ENCODE measurements at regions not wholly inside any gene's neighbourhood (a gene's known extent, or its start where the extent isn't known, plus 50 kb on each side); places are given as distances from the start of the nearest gene placed in this dataset.

DNA sequence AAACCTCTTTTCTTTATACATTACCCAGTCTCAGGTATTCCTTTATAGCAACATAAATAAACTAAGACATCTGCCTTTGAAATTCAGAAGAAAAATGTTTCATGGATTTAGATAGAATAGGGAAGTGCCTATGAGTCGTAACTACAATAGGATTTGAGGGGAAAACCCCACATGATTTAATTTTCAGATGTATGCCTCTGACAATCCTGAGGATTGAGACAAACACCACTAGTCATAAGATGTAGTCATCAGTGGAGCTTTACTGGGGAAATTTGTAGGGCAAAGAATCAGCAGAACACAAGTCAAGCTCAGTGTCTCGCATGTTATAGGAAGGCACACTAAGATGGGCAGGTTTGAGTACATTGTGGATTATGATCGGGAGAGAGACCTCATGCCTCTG is 566.4 kb downstream of the BMP2 start (continued):
- TF ChIP-seq, protein P1, sequence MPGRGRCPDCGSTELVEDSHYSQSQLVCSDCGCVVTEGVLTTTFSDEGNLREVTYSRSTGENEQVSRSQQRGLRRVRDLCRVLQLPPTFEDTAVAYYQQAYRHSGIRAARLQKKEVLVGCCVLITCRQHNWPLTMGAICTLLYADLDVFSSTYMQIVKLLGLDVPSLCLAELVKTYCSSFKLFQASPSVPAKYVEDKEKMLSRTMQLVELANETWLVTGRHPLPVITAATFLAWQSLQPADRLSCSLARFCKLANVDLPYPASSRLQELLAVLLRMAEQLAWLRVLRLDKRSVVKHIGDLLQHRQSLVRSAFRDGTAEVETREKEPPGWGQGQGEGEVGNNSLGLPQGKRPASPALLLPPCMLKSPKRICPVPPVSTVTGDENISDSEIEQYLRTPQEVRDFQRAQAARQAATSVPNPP (CRISPR knock-in tag; IDR thresholded peaks at IDR 0.05), result no peak
- TF ChIP-seq TAF15 (IDR thresholded peaks at IDR 0.05; ENCODE audit: low read depth, low read length, poor library complexity, severe bottlenecking) (no peak), ZNF510 (CRISPR knock-in tag; IDR thresholded peaks at IDR 0.05; ENCODE audit: low read depth) (no peak)

DNA sequence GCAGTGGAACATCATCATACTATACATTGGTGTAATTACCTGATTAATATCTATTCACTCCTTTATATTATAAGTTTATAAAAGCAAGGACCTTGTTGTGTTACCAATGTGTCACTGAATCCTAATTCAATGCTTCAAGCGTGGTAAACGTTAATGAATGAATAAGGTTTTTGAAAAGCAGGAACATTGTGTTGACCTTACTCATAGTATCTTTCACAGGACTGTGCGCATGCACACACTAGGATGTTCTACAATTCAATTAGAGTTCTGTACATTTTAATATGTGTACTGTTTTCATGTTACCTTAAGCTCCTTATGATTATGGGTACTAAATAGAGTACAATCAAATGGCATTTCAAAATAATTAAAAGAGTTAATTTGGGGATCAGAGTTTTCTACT is 578.5 kb downstream of the BMP2 start:
- ATAC-seq, result no peak
- in situ Hi-C loops (cut with HindIII; ENCODE audit: extremely low pct_ligation_motif_present, low pct_unique_long_range_greater_than_20kb) (no loop called here), intact Hi-C loops (cut with micrococcal nuclease; ENCODE audit: unreplicated experiment) (no loop called here)
- Histone ChIP-seq H3K27ac (ENCODE audit: extremely low read length, insufficient read depth, low read length) (no peak overlapping the region), H2AFZ (ENCODE audit: low read length) (no peak overlapping the region), H3K36me3 (replicated peaks in 1 of 2; ENCODE audit: control insufficient read depth in 1 of 2, insufficient read depth in 2 of 2, low read length in 2 of 2) (no peaks in the 10 kb centered on the region), H3K9ac (ENCODE audit: insufficient read depth, low read depth, low read length) (no peak overlapping the region), H3K9me3 (ENCODE audit: low read length) (peaks cover 27% of the 10 kb centered on the region; the same call in 1 of the 2 replicates), H3K4me1 (ENCODE audit: insufficient read depth, low read length) (no peaks in the 10 kb centered on the region), H3K27me3 (ENCODE audit: control insufficient read depth in 1 of 2, insufficient read depth in 2 of 2, low read length in 2 of 2) (no peaks in the 10 kb centered on the region), H3K4me3 (replicated peaks in 1 of 3; ENCODE audit: insufficient read depth in 1 of 3, low read depth in 2 of 3, low read length in 3 of 3) (no peak overlapping the region), H4K20me1 (ENCODE audit: insufficient read depth, low read length) (no peaks in the 10 kb centered on the region), H3K79me2 (ENCODE audit: insufficient read depth, low read length) (no peaks in the 10 kb centered on the region), H3K4me2 (ENCODE audit: low read depth, low read length) (no peak overlapping the region)
- no peak for FAIRE-seq
- DNase-seq (ENCODE audit: low spot score), result no peak
- BruUV-seq (replicated peaks), result no TSS peak
- 54% methylated on average over 3 of the region's 3 CpGs for WGBS (ENCODE audit: low lambda C conversion rate)
- ChIA-PET POLR2A (no interaction called here), CTCF (ENCODE audit: low intra/inter-chr PET ratio, low total read pairs) (no interaction called here)
- TF ChIP-seq FOXO1 (CRISPR knock-in tag; IDR thresholded peaks at IDR 0.05) (no peak), ARID4A (CRISPR knock-in tag; IDR thresholded peaks at IDR 0.05; ENCODE audit: borderline replicate concordance) (no peak), SAP130 (CRISPR knock-in tag; IDR thresholded peaks at IDR 0.05; ENCODE audit: low read depth) (no peak), RBFOX2 (IDR thresholded peaks at IDR 0.05; ENCODE audit: low read depth, low read length) (no peak), PHB2 (IDR thresholded peaks at IDR 0.05; ENCODE audit: partially characterized antibody) (no peak), GABPA (IDR thresholded peaks at IDR 0.05; ENCODE audit: low read depth, low read length) (no peak), GABPA (CRISPR knock-in tag; IDR thresholded peaks at IDR 0.05; ENCODE audit: low read depth) (no peak), ZNF556 (CRISPR knock-in tag; IDR thresholded peaks at IDR 0.05; ENCODE audit: borderline replicate concordance) (no peak), ZNF256 (CRISPR knock-in tag; conservative IDR thresholded peaks at IDR 0.05) (no peak)
- TF ChIP-seq, protein P2, sequence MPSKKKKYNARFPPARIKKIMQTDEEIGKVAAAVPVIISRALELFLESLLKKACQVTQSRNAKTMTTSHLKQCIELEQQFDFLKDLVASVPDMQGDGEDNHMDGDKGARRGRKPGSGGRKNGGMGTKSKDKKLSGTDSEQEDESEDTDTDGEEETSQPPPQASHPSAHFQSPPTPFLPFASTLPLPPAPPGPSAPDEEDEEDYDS (CRISPR knock-in tag; IDR thresholded peaks at IDR 0.05), result no peak
- TF ChIP-seq, protein P3, sequence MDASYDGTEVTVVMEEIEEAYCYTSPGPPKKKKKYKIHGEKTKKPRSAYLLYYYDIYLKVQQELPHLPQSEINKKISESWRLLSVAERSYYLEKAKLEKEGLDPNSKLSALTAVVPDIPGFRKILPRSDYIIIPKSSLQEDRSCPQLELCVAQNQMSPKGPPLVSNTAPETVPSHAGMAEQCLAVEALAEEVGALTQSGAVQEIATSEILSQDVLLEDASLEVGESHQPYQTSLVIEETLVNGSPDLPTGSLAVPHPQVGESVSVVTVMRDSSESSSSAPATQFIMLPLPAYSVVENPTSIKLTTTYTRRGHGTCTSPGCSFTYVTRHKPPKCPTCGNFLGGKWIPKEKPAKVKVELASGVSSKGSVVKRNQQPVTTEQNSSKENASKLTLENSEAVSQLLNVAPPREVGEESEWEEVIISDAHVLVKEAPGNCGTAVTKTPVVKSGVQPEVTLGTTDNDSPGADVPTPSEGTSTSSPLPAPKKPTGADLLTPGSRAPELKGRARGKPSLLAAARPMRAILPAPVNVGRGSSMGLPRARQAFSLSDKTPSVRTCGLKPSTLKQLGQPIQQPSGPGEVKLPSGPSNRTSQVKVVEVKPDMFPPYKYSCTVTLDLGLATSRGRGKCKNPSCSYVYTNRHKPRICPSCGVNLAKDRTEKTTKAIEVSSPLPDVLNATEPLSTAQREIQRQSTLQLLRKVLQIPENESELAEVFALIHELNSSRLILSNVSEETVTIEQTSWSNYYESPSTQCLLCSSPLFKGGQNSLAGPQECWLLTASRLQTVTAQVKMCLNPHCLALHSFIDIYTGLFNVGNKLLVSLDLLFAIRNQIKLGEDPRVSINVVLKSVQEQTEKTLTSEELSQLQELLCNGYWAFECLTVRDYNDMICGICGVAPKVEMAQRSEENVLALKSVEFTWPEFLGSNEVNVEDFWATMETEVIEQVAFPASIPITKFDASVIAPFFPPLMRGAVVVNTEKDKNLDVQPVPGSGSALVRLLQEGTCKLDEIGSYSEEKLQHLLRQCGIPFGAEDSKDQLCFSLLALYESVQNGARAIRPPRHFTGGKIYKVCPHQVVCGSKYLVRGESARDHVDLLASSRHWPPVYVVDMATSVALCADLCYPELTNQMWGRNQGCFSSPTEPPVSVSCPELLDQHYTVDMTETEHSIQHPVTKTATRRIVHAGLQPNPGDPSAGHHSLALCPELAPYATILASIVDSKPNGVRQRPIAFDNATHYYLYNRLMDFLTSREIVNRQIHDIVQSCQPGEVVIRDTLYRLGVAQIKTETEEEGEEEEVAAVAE (CRISPR knock-in tag; IDR thresholded peaks at IDR 0.05; ENCODE audit: borderline replicate concordance), result no peak
